ENCODE measurements at regions not wholly inside any gene's neighbourhood (a gene's known extent, or its start where the extent isn't known, plus 50 kb on each side); places are given as distances from the start of the nearest gene placed in this dataset.
A peak's percentile ranks its signal among the peaks of the same experiment; 100 is the strongest.

DNA sequence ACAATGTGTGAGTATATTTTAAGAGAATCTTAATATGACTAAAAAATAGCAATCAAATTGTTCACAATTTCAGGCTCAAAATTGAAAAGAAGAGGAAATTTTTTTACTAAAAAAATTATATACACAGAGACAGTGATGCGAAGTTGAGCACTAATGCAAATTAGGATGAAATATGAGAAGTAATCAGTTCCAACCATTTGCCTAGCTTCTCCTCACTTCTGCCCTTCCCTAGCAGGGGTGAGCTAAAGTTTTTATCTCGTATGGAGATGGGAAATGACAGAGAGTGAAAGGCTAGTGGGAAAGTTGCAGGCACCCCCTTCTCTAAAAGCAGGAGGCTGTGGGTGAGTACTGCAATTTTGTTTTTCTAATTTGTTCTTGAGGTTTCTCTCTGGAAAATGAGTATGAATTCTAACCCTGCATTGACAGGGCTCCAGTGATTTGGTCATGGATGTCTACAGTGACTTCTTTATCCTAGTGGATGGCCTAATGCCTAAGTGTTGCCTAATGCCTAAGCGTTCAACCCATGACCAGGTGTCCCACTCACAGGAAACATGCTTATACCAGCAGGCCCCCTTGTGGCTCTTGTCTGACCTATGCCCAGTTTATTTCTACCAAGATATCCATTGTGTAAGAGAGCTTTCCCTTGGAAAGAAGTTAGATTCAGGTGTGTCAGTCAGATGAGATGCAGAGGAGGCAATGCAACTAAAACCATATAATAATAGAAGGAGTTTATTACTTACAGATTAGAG, 78.0 kb upstream of the HNMT start:
- Histone ChIP-seq H2BK12ac (ENCODE audit: low read length) (no peak overlapping the region), H3K4me1 (ENCODE audit: control insufficient read depth in 1 of 2, insufficient read depth in 2 of 2, low read length in 2 of 2) (no peaks in the 10 kb centered on the region), H4K91ac (ENCODE audit: low read depth, low read length) (no peak overlapping the region), H3K18ac (ENCODE audit: low read length) (no peak overlapping the region), H3K4ac (ENCODE audit: low read depth, low read length) (no peak overlapping the region), H2BK5ac (ENCODE audit: low read depth, low read length, poor library complexity) (no peak overlapping the region), H3K23ac (ENCODE audit: low read length) (no peak overlapping the region), H3K79me2 (ENCODE audit: control insufficient read depth, insufficient read depth, low read length, poor library complexity) (no peaks in the 10 kb centered on the region), H3K36me3 (ENCODE audit: control insufficient read depth in 1 of 2, insufficient read depth in 2 of 2, low read length in 2 of 2) (no peaks in the 10 kb centered on the region), H2AFZ (ENCODE audit: insufficient read depth, low read length, poor library complexity) (no peak overlapping the region), H3K14ac (ENCODE audit: low read length) (no peak overlapping the region), H3K79me1 (ENCODE audit: low read length) (no peaks in the 10 kb centered on the region), H3K27me3 (ENCODE audit: insufficient read depth, low read length) (no peaks in the 10 kb centered on the region), H4K12ac (ENCODE audit: low read depth, low read length) (no peak overlapping the region), H2AK5ac (ENCODE audit: low read length) (no peak overlapping the region), H3K9me3 (ENCODE audit: insufficient read depth, low read depth, low read length) (peaks cover 3% of the 10 kb centered on the region), H3K4me3 (ENCODE audit: low read depth, low read length) (no peak overlapping the region), H4K8ac (ENCODE audit: low read depth, low read length) (no peak overlapping the region), H3K9ac (ENCODE audit: low read length) (no peak overlapping the region), H3K4me2 (ENCODE audit: low read length) (no peak overlapping the region), H2BK120ac (ENCODE audit: insufficient read depth, low read length, poor library complexity) (no peak overlapping the region), H3K27ac (ENCODE audit: low read depth, low read length) (no peak overlapping the region)
- DNase-seq, result peak; percentile 71 to 73
- no CpG with 5 or more reads among the region's 3 CpGs for WGBS (ENCODE audit: extremely low coverage, insufficient coverage, insufficient read length)

DNA sequence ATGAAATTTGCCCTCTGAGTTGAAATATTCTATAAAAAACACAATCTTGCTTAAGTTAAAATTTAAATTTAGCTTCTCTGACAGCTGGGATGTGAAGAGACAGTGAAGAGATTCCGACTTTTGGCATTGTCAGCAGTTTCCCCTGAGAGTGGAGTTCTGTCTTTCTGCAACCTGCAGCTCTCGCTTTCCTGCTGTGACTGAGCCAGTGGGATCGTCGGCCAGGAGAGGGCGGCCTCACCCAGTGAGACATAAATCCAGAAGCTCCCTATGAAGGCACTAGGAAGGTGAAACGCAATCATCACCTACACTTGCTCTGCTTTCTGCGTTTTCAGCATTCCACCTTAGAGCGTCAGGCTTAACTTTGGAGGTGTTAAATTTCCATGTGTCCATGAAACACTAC, 75.4 kb upstream of the HNMT start:
- no peaks in the 10 kb centered on the region for H3K27me3 ChIP-seq (ENCODE audit: insufficient read depth, low read length)
- H4K91ac ChIP-seq (ENCODE audit: low read depth, low read length), result no peak overlapping the region
- no peak overlapping the region for H3K4me2 ChIP-seq (ENCODE audit: low read length)
- no peak overlapping the region for H3K23ac ChIP-seq (ENCODE audit: low read length)
- H3K4me3 ChIP-seq (ENCODE audit: low read depth, low read length), result no peak overlapping the region
- H2BK12ac ChIP-seq (ENCODE audit: low read length), result no peak overlapping the region
- H2BK120ac ChIP-seq (ENCODE audit: insufficient read depth, low read length, poor library complexity), result no peak overlapping the region
- no peak overlapping the region for H4K12ac ChIP-seq (ENCODE audit: low read depth, low read length)
- H2BK5ac ChIP-seq (ENCODE audit: low read depth, low read length, poor library complexity), result no peak overlapping the region
- H4K8ac ChIP-seq (ENCODE audit: low read depth, low read length), result no peak overlapping the region
- no peak overlapping the region for H3K4ac ChIP-seq (ENCODE audit: low read depth, low read length)
- H2AFZ ChIP-seq (ENCODE audit: insufficient read depth, low read length, poor library complexity), result no peak overlapping the region
- no peak overlapping the region for H3K14ac ChIP-seq (ENCODE audit: low read length)
- H3K36me3 ChIP-seq (ENCODE audit: control insufficient read depth in 1 of 2, insufficient read depth in 2 of 2, low read length in 2 of 2), result no peaks in the 10 kb centered on the region
- no peaks in the 10 kb centered on the region for H3K9me3 ChIP-seq (ENCODE audit: insufficient read depth, low read depth, low read length)
- no peaks in the 10 kb centered on the region for H3K79me1 ChIP-seq (ENCODE audit: low read length)
- no peak overlapping the region for H3K27ac ChIP-seq (ENCODE audit: low read depth, low read length)
- no peak overlapping the region for H3K18ac ChIP-seq (ENCODE audit: low read length)
- H2AK5ac ChIP-seq (ENCODE audit: low read length), result no peak overlapping the region
- H3K79me2 ChIP-seq (ENCODE audit: control insufficient read depth, insufficient read depth, low read length, poor library complexity), result no peaks in the 10 kb centered on the region
- no peaks in the 10 kb centered on the region for H3K4me1 ChIP-seq (ENCODE audit: control insufficient read depth in 1 of 2, insufficient read depth in 2 of 2, low read length in 2 of 2)
- peak; percentile 35 to 48 for DNase-seq
- H3K9ac ChIP-seq (ENCODE audit: low read length), result no peak overlapping the region
- WGBS (ENCODE audit: extremely low coverage, insufficient coverage, insufficient read length), result no CpG with 5 or more reads among the region's 8 CpGs

DNA sequence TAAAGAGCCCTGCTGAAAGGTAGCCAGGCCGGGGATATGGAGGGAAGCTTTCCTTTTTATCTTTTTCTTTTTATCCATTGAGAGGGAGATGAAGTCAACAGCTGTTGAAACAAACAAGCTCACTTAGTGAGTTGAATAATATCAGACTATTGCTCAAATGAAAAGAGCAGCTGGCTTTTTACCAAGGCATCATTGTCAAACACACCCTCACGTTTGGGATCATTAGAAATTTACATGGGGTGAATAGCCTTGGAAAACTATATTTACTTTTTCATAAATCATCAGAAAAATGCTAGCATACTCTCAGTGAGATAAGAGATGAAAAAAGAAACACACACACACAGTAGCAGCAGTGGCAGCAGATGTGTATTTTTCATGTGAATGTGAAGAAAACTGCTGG, 71.5 kb upstream of the HNMT start:
- no CpG with 5 or more reads among the region's 2 CpGs for WGBS (ENCODE audit: extremely low coverage, insufficient coverage, insufficient read length)
- Histone ChIP-seq H3K14ac (ENCODE audit: low read length) (no peak overlapping the region), H3K27me3 (ENCODE audit: insufficient read depth, low read length) (no peaks in the 10 kb centered on the region), H2BK120ac (ENCODE audit: insufficient read depth, low read length, poor library complexity) (no peak overlapping the region), H3K27ac (ENCODE audit: low read depth, low read length) (no peak overlapping the region), H3K36me3 (ENCODE audit: control insufficient read depth in 1 of 2, insufficient read depth in 2 of 2, low read length in 2 of 2) (no peaks in the 10 kb centered on the region), H2BK5ac (ENCODE audit: low read depth, low read length, poor library complexity) (no peak overlapping the region), H3K4me2 (ENCODE audit: low read length) (no peak overlapping the region), H4K8ac (ENCODE audit: low read depth, low read length) (no peak overlapping the region), H2AFZ (ENCODE audit: insufficient read depth, low read length, poor library complexity) (no peak overlapping the region), H3K4me3 (ENCODE audit: low read depth, low read length) (no peak overlapping the region), H3K79me1 (ENCODE audit: low read length) (peaks cover 4% of the 10 kb centered on the region), H3K23ac (ENCODE audit: low read length) (no peak overlapping the region), H4K91ac (ENCODE audit: low read depth, low read length) (no peak overlapping the region), H4K12ac (ENCODE audit: low read depth, low read length) (no peak overlapping the region), H3K4me1 (ENCODE audit: control insufficient read depth in 1 of 2, insufficient read depth in 2 of 2, low read length in 2 of 2) (peaks cover 3 to 10% of the 10 kb centered on the region in 2 experiments), H3K9me3 (ENCODE audit: insufficient read depth, low read depth, low read length) (no peaks in the 10 kb centered on the region), H3K4ac (ENCODE audit: low read depth, low read length) (no peak overlapping the region), H3K9ac (ENCODE audit: low read length) (no peak overlapping the region), H3K79me2 (ENCODE audit: control insufficient read depth, insufficient read depth, low read length, poor library complexity) (no peaks in the 10 kb centered on the region), H3K18ac (ENCODE audit: low read length) (no peak overlapping the region), H2BK12ac (ENCODE audit: low read length) (no peak overlapping the region), H2AK5ac (ENCODE audit: low read length) (no peak overlapping the region)
- DNase-seq, result no peak

DNA sequence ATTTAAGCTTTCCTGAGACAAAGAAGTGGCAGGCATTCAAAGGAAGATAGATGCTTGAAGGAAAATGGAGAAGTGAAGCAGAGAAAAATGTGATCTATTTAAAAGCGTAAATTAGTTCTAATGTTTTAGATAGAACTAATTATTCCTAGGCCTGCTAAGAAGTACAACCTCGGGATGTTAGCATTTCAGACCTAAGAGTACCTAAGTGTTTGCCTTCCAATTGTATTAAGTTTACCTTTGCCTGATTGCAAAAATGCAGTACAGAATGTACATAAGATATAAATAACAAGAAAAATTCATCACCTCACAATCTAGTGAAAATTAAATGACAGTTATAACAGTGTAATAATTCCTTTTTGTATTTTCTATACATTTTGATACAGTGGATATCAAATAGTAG, 71.1 kb upstream of the HNMT start:
- H3K4me1 ChIP-seq (ENCODE audit: control insufficient read depth in 1 of 2, insufficient read depth in 2 of 2, low read length in 2 of 2), result peaks cover 3 to 11% of the 10 kb centered on the region in 2 experiments
- no peak for DNase-seq
- H3K36me3 ChIP-seq (ENCODE audit: control insufficient read depth in 1 of 2, insufficient read depth in 2 of 2, low read length in 2 of 2), result no peaks in the 10 kb centered on the region
- H3K18ac ChIP-seq (ENCODE audit: low read length), result no peak overlapping the region
- no peak overlapping the region for H3K14ac ChIP-seq (ENCODE audit: low read length)
- no peak overlapping the region for H3K4me3 ChIP-seq (ENCODE audit: low read depth, low read length)
- no peak overlapping the region for H2BK12ac ChIP-seq (ENCODE audit: low read length)
- no peaks in the 10 kb centered on the region for H3K9me3 ChIP-seq (ENCODE audit: insufficient read depth, low read depth, low read length)
- no peak overlapping the region for H4K8ac ChIP-seq (ENCODE audit: low read depth, low read length)
- H2AFZ ChIP-seq (ENCODE audit: insufficient read depth, low read length, poor library complexity), result no peak overlapping the region
- peaks cover 4% of the 10 kb centered on the region for H3K79me1 ChIP-seq (ENCODE audit: low read length)
- no CpG with 5 or more reads among the region's 2 CpGs for WGBS (ENCODE audit: extremely low coverage, insufficient coverage, insufficient read length)
- no peaks in the 10 kb centered on the region for H3K79me2 ChIP-seq (ENCODE audit: control insufficient read depth, insufficient read depth, low read length, poor library complexity)
- no peak overlapping the region for H3K4ac ChIP-seq (ENCODE audit: low read depth, low read length)
- no peak overlapping the region for H3K4me2 ChIP-seq (ENCODE audit: low read length)
- no peak overlapping the region for H3K9ac ChIP-seq (ENCODE audit: low read length)
- H4K91ac ChIP-seq (ENCODE audit: low read depth, low read length), result no peak overlapping the region
- H3K27me3 ChIP-seq (ENCODE audit: insufficient read depth, low read length), result no peaks in the 10 kb centered on the region
- H4K12ac ChIP-seq (ENCODE audit: low read depth, low read length), result no peak overlapping the region
- no peak overlapping the region for H2BK5ac ChIP-seq (ENCODE audit: low read depth, low read length, poor library complexity)
- H2BK120ac ChIP-seq (ENCODE audit: insufficient read depth, low read length, poor library complexity), result no peak overlapping the region
- H3K27ac ChIP-seq (ENCODE audit: low read depth, low read length), result no peak overlapping the region
- H2AK5ac ChIP-seq (ENCODE audit: low read length), result no peak overlapping the region
- no peak overlapping the region for H3K23ac ChIP-seq (ENCODE audit: low read length)

All from trophoblast cell (in vitro differentiated cells and primary cell).